Kidney tubule cell (primary cell): ENCODE measurements at regions not wholly inside any gene's neighbourhood (a gene's known extent, or its start where the extent isn't known, plus 50 kb on each side); places are given as distances from the start of the nearest gene placed in this dataset.
"Not testable (repeated sequence)": the region's sequence is repeated elsewhere in the genome, so short reads cannot be mapped to it uniquely, and the experiment has no call there.

Source experiments
- DNase-seq: peaks from one replicate; pipeline ENCODE4 v3.0.0-alpha.2; 2018; ENCODE audit warnings: low spot score

DNA sequence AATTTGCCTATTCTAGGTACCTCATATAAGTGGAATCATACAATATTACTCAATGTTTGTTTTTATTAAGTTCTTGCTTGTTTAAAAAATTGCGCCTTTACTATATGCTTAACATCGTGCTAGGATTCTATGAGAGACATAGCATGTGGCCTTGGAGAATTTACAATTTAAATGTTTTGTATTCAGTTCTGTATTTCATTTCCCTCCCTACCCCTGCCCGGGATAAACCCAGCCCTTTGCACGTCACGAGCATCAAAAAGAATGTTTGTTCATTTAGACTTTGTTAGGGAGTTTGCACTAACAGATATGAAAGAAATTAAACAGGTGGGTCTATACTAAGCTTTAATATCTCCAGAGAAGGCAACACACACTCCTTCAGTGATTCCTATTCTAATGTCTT is 75.7 kb downstream of the C18orf54 start:
- no peak for DNase-seq

DNA sequence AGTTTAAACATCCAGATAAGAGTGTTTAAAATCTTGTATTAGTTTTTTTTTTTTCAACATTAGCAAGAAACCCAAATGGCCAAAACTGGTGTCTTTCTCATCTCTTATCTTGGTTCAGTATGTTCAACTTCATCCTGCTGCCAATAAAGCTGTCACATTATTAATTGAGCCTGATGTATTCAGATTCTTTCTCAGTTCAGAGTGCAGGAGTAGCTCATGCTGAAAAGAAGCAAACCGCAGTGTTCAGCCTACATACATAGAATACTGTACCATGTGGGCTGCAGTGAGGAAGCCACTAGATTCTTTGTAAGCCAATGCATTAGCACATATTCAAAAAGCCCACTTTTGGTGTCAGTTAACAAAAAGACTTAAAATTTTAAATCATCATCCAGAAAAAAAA is 76.2 kb downstream of the C18orf54 start:
- DNase-seq, result no peak

DNA sequence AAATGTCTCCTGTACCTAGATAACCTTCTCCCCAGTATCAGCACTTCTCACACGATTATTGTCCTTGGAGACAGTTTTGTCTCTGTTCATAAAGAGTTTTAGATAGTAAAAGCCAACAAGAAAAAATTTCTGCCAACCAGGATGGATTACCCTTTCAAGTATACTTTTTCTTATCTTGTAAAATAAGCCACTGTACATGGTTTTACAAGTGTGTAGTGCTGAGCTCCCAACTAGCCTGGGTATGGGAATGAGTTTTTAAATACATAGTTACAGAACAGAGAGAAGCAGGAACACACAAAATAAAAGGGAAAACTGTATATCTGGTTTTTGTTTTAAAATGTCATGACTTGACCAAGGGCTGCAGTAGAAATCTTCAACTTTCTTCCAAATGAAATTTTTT is 76.7 kb downstream of the C18orf54 start:
- DNase-seq, result no peak

DNA sequence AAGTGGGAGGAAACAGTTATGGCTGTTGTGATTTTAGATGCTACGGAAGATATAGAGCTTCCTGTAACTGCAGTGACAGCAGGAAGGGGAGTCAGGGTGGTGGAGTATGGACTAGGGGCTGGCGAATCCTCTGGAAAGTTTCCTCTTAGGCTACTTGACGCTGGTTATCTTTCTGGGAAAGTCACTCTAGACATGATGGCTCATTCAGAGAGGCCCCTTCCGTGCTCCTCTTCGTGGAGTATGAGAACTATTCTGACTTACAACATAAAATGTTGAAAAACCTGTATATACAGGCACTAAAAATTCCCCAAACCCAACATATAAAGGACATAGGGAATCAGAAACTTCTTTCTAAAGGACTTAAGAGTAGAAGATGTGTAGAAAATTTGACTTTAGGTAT is 78.8 kb downstream of the C18orf54 start:
- DNase-seq, result no peak

DNA sequence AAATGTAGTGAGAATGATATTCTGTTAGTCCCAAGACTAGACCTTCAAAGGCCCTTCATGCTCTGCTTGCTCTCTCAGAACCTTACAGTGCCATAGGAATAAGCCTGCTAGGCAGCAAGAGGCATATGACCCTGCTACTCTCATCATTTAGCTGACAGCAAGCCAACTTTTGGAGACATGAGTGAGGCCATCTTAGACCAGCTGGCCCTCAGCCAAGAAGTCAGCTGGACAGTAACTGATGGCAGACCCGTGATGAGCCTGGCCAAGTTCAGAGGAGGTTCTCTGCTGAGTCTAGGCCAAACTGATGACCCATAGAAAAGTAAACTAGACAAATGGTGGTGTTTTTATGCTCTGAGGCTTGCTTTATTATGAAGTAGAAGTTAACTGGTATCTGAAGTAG is 82.6 kb downstream of the C18orf54 start:
- DNase-seq, result peak; percentile 25

DNA sequence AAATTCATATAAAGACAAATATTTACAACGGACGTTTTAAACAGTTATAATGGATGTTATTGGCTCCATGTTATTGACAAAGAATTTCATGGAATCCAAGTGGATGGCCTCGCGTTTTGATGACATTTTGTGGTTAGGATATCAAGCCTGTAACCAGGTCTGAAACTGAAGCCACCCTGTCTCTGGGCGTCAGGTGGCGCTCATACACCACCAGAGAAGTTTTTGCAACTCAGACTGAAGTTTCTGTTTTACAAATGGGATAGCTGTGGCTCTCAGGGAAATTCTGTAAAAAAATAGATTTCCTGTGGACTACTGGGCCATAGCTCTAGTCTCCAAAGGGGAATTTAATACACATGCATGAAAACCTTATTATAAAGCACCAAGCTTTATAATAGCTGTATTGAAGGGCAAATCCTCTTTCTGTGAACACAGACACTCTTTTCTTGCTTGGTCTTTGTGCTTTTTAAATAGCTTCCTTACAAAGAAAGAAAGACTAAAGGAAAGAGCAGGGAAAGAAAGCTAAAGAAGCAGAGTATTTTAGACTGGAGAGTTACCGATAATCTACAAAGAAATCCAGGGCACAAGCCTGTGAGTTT is 86.7 kb downstream of the C18orf54 start:
- DNase-seq, result peak; percentile 72

DNA sequence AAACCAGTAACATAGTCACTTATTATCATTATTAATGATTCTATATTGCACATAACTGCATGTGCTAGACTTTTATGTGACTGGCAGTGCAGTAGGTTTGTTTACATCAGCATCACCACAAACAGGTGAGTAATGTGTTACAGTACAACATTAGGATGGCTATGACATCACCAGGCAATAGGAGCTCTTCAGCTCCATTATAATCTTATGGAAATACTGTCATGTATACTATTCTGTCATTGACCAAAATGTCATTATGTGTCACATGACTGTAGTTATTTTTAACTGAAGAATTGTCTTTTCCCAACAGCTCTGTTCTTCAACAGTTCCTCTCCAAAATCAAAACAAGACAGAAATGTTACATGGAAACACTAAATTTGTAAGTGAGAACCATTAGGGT is 96.3 kb downstream of the C18orf54 start:
- DNase-seq, result no peak

DNA sequence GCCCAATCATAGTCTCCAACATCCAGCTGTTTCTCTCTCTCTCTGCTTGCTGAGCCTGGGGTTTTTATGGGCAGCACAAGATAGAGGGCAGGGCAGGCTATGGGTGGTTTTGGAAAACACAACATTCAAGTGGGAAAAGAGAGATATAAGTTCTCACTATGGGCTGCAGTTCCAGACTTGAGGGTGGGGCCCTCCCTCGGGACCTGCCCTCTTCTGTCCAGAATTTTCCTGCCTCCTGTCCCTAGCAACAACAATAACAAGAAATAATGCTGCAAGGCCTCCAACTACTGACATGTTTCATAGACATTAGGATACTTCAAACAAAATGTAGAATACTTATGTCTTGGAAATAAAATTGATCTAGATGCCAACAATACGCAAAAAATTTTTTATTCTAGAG is 107.8 kb downstream of the C18orf54 start:
- no peak for DNase-seq

DNA sequence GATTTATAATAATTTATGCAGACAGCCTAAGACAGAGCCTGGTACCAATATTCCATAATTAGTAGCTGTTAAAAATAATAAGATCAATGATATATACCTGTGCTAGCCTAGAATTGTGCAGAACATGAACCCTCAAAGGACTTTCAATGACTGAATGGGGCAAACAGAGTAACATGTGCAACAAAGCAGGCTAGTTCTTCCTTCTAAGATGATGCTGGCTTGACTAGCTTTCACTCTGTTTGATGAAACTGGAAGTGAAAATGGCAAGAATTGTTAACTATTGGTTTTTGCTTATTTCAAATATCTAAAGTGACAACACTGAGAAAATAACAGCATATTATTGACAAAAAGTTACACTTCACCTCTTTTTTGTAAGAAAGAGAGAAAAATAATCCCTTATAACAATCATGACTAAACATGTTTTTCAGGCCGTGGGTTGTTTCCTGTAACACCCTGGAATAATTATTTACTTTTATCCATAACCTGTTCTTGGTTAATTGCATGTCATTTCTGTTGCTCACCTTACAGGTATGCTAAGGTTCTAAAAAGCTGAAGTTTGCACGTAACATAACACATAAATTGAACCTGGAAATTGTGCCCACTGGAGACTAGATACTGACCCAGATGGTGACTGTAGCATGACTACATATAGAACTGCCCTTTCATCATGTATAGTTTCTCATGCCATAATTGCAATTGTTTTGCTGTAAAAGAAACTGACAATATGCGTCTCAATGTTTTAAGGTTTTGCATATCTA is 108.7 kb downstream of the C18orf54 start:
- no peak for DNase-seq

DNA sequence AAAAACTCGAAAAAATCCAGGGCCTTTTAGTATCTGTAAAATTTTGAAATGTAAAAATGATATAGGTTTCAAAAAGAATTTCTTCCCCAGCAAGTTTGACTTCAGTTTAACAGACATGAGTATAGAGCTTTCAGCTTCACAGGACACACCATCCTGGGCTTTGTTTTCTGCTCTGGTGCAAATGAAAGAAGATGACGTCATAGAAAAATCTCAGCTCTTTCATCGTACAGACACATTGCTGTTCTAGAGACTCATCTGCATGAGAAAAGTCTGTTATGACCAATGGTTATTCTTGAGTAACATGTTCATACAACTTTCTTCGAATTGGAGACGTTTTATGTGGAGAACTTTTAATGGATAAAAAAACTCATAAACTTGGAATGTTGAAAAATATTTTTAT is 111.7 kb upstream of the DYNAP start:
- DNase-seq, result peak; percentile 15

DNA sequence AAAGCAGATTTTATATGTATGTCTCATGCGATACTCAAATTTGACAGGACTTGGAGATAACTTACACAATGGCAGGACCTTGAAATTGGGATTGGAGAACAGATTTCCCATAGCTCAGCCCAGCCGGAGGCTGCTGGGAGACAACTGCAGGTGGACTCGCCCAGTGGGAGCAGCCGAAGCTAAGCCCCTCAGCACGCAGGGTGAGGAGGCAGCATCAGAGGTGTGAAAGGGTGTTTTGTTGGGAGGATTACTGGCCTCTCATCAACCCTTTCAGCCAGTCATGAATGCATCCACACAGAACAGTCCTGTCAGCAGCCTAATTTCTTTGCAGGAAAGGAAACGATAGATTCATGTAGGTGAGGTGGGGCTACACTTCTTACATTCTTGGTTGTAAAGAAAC is 110.4 kb upstream of the DYNAP start:
- DNase-seq, result no peak

DNA sequence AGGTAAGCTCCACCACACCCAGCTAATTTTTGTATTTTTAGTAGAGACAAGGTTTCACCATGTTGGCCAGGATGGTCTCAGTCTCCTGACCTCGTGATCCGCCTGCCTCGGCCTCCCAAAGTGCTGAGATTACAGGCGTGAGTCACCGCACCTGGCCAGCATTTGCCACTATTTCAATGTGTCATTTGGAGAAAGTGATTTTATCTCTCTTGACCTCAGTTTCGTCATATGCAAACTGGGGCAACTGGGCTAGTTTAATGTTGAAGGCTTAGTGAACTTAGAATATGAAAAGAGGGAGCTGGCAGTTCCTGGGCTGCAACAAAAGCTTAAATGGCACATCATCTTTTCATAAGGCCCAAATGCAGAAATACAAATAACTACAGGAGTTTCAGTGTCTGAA is 88.6 kb upstream of the DYNAP start:
- DNase-seq, result not testable (repeated sequence)

DNA sequence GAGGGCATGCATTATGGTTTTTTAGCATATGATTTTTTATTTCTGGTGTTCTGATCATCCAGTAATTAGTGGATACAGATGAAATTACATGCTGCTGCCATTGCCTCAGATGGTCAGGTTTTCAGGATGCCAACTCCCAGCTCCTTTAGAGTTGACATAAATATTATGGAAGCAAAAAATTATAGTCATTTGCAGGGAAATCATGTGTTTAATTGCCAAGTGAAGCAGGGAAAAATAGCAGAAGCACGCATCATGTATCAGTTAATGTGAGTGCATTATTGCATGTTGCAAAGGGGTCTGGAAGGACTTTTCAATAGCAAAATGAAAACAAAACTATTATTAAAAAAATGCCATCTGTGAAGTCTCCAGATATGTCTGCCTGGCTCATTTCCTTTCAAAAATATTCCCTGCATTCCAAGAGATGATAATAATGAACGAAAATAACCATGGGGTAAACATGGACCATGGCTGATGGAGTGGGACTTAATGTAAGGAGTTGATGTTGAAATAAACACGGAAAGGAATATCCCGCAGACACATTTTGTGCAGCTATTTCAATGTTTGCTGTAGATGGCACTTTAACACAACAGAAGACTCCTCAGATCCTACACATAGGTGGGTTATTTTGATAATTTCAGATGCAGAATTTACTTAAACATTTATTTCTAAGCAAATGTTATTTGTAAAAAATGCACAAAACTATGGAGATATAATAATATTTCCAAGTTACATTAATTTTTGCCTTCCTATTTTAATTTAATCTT is 87.7 kb upstream of the DYNAP start:
- DNase-seq, result no peak

DNA sequence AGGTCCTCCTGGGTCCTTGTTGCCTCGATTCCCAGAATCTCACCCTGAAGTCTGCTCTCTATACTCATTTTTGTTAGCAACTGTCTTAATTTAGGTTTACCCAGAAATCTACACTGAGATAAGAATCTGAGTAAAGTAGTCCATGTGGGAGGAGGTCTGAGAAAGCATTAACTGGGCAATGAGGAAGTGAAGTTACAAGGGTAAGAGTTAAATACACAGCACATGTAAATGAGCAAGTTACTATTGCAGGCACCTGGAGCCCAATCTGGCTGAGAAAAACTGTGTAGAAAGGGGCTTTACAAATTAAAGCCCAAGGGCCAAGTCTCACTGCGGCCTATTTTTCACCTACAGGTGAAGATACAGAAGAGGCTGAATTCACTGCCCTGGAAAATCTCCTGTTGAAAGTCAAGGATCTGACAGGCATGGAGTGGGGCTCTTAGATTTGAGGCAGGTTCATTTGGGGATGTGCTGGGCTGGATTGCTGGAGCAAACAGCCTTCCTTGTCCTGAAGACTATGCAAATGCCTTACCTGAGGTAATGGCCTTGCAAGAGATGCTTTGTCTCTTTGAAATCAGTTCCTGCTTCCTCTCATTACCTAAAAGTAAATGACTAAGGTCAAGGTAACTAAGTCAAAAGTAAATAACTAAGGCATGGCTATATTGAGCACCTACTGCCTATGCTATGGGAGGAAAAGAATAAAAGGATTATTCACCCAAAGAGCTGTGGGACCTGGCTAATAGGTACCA is 84.4 kb upstream of the DYNAP start:
- DNase-seq, result no peak

DNA sequence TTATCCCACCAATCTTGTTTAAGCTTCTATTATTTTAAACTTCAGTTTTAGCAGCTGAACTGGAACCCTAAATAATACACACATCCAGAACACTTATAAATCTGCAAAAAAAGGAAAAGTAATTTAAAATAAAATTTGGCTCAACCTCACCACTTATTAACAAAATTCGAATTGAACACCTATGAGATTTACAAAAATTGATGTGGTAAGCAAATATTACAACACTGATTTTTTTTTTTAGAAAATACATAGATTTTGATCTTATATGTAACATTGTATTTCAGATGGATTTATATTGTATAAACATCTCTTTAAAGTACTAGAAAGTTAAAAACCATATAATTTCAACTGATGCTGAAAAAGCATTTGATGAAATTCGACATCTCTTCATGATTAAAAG is 81.3 kb upstream of the DYNAP start:
- DNase-seq, result no peak

DNA sequence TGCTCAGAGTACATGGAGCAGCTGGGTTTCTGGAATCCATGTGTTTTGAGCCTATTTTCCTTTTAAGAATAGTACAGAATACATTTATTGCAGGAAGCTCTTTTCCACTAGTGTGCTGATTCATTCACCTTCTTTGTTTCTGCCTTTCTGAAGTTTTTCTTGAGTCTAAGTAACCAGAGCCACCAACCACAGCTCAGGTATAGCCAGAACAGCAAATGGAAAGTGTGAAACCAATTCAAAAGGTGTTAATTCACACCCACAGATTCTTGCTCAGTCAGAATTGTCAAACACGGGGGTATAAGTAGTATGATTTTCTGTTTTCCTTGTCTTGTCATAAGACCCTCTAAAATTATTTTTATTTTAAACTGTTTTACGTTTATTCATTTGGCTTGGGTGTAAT is 75.9 kb upstream of the DYNAP start:
- no peak for DNase-seq

DNA sequence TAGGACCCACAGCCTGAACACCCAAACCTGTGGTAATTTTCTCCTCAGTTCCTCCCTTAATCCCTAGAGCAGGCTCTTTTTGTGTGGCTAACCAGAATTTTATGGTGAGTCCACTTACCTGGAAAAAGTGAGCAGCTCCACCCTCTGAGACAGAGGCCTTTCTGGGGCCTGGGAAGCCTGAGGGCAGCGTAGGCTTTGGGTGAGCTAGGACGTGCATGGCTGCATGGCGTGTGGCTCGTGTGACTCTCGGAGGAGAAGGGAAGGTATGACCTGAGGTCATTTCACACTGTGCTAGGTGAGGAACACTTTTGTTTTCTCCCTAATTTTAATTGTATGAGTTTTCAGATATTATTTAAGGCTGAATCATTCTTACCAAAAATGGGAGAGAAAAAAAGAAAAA is 73.5 kb upstream of the DYNAP start:
- no peak for DNase-seq

DNA sequence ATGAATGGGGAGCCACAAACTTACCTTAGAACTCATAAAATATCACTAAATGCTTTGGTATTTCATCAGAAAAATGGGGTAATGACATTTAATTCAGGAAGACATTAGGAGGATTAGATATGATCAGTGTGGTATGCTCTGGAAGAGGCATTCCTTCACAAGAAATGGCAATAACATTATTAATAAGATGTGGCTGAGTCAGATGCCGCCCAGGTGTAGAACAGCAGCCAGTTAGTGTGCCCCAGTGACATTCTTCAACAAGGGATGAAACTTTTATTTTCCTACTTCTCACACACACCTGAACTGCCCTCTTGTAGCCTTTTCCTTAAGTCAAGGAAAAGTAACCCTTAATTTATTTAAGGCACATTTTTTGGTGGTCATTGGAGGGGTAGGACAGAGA is 69.2 kb upstream of the DYNAP start:
- DNase-seq, result no peak

DNA sequence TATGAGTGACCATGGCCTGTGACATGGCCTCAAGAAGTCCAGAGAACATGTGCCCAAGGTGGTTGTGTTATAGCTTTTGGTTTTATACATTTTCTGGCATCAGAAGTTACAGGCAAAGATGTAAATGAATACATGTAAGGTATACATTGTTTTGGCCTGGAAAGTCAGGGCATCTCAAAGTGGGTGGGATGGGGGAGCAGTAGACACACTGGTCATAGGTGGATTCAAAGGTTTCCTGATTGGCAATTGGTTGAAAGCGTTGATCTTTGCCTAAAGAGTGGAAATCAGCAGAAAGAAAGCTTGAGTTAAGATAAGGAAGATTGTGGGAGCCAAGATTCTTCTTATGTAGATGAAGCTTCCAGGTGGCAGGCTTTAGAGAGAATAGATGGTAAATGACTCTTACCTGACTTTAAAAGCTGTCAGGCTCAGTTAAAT is 62.1 kb upstream of the DYNAP start:
- DNase-seq, result no peak

DNA sequence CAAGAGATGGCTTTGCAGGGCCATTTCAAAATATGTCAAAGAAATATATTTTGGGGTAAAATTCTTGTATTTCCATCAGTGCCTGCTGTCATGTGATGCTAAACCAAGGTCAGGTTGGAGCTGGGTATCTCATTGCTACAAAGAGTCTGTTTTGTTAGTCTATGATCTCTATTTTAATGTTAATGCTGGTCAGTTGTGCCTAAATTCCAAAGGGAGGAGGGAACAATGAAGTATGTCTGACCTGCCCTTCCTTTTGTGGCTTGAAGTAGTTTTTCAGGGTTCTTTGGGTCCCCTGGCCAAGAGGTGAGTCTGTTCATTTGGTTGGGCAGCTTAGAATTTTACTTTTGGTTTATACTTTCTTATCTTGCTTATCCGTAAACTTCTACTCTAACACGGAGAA is 61.6 kb upstream of the DYNAP start:
- no peak for DNase-seq

DNA sequence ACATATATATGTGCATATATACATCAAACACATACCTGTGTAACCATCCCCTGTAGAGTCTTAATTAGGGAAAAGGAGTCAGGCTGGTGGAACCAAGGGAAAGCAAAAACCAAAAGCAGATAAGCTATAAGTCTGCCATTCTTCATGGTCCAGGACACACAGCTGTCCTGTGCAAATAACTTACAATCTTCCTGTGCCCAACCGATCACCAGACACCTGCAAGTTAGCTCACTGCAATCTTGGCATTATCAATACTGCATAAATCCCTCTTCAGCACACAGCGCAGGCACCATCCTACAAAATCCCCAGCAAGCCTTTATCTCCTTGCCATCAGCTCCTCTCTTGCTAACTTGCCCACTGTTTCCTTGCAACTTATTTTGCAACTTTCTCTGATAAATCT is 60.8 kb upstream of the DYNAP start:
- no peak for DNase-seq

DNA sequence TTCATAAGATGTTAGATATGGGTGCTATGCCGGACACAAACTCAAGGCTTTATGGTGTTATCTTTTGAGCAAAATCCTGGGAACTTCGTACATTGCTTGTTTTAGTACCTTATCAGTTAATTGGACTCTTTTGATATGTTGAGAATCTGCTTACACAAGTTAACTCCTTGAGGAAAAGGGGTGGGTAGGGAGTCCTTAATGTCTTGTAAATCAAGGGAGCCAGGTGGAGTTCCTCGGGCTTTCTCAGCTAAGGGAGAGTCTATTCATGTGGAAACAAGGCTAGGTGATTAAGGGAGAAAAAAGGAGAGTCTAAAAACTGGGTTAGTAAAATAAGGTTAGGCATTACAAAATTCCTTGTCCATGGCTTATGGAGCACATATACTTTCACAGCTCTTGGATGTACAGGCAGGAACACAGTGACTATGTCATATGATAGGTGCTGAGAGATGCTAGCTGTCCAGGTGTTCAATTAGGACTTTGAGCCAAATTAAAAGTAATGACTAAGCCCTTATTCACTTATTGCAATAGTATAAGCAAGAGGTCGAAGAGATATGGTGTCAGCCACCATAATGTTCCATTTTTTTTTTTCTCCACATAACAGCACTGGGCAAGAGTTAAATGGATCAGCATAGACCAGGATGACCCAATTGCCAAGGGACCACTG is 59.5 kb upstream of the DYNAP start:
- DNase-seq, result no peak
